HUES64 (cell line): ENCODE measurements at regions not wholly inside any gene's neighbourhood (a gene's known extent, or its start where the extent isn't known, plus 50 kb on each side); places are given as distances from the start of the nearest gene placed in this dataset.

Experiments used
- H3K27ac ChIP-seq: 2 replicates; pipeline ENCODE4 v1.7.0; 2013; ENCODE audit warnings: low read depth, low read length, inconsistent platforms
- H3K27me3 ChIP-seq: 2 replicates; pipeline ENCODE4 v1.6.1; 2013; ENCODE audit warnings: mild to moderate bottlenecking, low read length; ENCODE audit not compliant: insufficient read depth
- H3K36me3 ChIP-seq: 2 replicates; pipeline ENCODE4 v1.6.1; 2013; ENCODE audit warnings: mild to moderate bottlenecking, low read length; ENCODE audit not compliant: insufficient read depth
- H3K4me1 ChIP-seq: 2 replicates; pipeline ENCODE4 v1.6.1; 2013; ENCODE audit warnings: mild to moderate bottlenecking, low read length, moderate library complexity; ENCODE audit not compliant: insufficient read depth
- H3K4me3 ChIP-seq: 2 replicates; pipeline ENCODE4 v1.5.1; 2013; ENCODE audit warnings: mild to moderate bottlenecking, low read length, moderate library complexity
- H3K9ac ChIP-seq: 2 replicates; pipeline ENCODE4 v1.6.1; 2013; ENCODE audit warnings: mild to moderate bottlenecking, low read depth, low read length
- H3K9me3 ChIP-seq: 2 replicates; pipeline ENCODE4 v1.6.1; 2013; ENCODE audit warnings: low read depth, low read length; ENCODE audit not compliant: insufficient read depth
- WGBS: fragments of 150-250, 120-280 bp; methylation state at CpG from one replicate; pipeline ENCODE4 v1.1.7; 2013; ENCODE audit warnings: missing lambda C conversion rate; 5-methylcytosine and 5-hydroxymethylcytosine counted together

GRCh38 chr11:134636071-134636470 is 224.0 kb upstream of the B3GAT1 start:
- Histone ChIP-seq H3K4me3 (no peak overlapping the region), H3K27me3 (no peaks in the 10 kb centered on the region), H3K36me3 (no peaks in the 10 kb centered on the region), H3K27ac (no peak overlapping the region), H3K4me1 (no peaks in the 10 kb centered on the region), H3K9me3 (no peaks in the 10 kb centered on the region), H3K9ac (no peak overlapping the region)
- 92% methylated on average over 12 of the region's 12 CpGs for WGBS

- Histone ChIP-seq H3K36me3 (no peaks in the 10 kb centered on the region), H3K27ac (no peak overlapping the region), H3K9me3 (no peaks in the 10 kb centered on the region), H3K4me1 (no peaks in the 10 kb centered on the region), H3K4me3 (no peak overlapping the region), H3K9ac (no peak overlapping the region), H3K27me3 (no peaks in the 10 kb centered on the region)
- 89% methylated on average over 22 of the region's 22 CpGs for WGBS
Measured at GRCh38 chr11:134634897-134635831, 223.1 kb upstream of the B3GAT1 start.

DNA sequence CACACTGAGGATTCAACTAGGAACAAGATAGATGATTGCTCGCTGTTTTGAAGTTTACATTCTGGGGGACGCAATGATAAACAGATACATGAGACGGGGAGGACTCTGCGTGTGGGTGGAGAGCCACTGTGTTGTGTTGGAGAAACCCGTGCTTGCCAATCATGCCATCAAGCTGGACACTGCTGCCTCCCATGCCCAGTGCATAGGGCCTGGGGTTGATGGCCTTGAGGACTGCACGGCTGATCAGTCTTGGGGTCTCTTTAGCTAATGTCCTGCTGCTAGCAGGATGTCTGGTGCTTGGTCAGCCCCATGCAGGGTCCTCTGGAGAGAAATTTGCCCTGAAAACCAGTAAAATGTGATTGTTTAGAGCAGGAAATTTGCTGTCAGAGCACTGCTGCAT is 221.2 kb upstream of the B3GAT1 start:
- Histone ChIP-seq H3K9me3 (no peaks in the 10 kb centered on the region), H3K4me3 (no peak overlapping the region), H3K9ac (no peak overlapping the region), H3K27ac (no peak overlapping the region), H3K36me3 (no peaks in the 10 kb centered on the region), H3K27me3 (no peaks in the 10 kb centered on the region), H3K4me1 (no peaks in the 10 kb centered on the region)
- WGBS: 95% methylated on average over 6 of the region's 6 CpGs

- H3K9me3 ChIP-seq: no peaks in the 10 kb centered on the region
- 77% methylated on average over 16 of the region's 16 CpGs for WGBS
- H3K27ac ChIP-seq: no peak overlapping the region
- no peak overlapping the region for H3K4me3 ChIP-seq
- no peaks in the 10 kb centered on the region for H3K36me3 ChIP-seq
- H3K27me3 ChIP-seq: no peaks in the 10 kb centered on the region
- H3K4me1 ChIP-seq: no peaks in the 10 kb centered on the region
- H3K9ac ChIP-seq: no peak overlapping the region
Measured at GRCh38 chr11:134632347-134633119, 220.5 kb upstream of the B3GAT1 start.

DNA sequence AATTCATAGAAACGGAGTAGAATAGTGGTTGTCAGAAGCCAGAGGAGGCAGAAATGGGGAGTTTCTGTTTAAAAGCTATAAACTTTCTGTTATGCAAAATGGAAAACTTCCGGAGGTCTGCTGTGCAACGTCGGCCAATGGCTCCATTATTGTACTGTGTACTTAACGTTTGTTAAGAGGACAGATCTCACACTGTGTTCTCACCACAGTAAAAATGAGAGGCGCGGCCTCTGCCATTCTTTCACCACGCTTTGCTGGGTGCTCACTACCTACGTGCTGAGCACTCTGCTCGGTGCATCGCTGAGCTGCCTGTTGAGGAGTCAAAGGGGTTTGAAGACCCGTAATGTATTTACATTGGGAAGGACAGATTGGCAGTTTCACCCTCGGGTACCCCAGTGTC is 218.8 kb upstream of the B3GAT1 start:
- Histone ChIP-seq H3K9me3 (no peaks in the 10 kb centered on the region), H3K4me1 (no peaks in the 10 kb centered on the region), H3K27me3 (no peaks in the 10 kb centered on the region), H3K4me3 (no peak overlapping the region), H3K36me3 (no peaks in the 10 kb centered on the region), H3K27ac (no peak overlapping the region), H3K9ac (no peak overlapping the region)
- WGBS: 81% methylated on average over 13 of the region's 13 CpGs

DNA sequence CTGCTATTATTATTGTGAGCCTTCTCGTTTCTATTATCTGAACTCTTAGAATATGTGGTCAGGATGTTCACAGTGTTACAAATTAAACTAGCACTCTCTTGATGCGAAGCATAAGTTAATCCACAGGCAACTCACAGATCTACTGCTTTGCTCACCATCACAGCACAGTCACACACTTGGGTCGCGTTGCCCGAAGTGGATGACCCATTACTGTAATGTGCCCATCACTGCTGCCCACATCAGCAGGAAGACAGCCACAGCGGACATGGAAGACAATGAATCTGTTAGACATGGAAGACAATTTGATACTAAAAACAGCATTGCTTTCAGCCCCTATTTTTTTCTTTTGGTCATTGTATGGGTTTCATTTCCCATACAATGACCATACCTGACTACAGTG is 216.4 kb upstream of the B3GAT1 start:
- Histone ChIP-seq H3K4me3 (no peak overlapping the region), H3K9ac (no peak overlapping the region), H3K4me1 (no peaks in the 10 kb centered on the region), H3K27ac (no peak overlapping the region), H3K36me3 (no peaks in the 10 kb centered on the region), H3K27me3 (no peaks in the 10 kb centered on the region), H3K9me3 (no peaks in the 10 kb centered on the region)
- WGBS: 90% methylated on average over 6 of the region's 6 CpGs

DNA sequence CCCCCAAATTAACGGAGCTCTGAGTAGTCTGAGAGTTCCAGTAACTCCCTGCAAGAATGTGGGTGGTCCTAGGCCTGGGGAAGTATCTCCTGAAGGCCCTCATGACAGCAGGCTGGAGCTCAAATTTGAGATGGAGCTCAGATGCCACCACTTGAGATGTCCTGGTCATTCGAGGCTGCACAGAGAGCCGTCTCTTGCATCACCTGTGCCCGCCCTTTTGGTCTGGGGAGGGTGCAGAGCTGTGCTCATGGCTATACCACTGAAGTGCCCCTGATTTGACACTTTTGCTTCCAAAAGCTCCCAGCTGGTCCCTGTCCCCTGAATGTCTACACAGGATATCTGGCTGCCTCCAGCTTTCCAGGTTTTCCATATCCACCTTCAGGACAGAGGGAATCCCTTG is 214.0 kb upstream of the B3GAT1 start:
- Histone ChIP-seq H3K9ac (no peak overlapping the region), H3K27me3 (no peaks in the 10 kb centered on the region), H3K36me3 (no peaks in the 10 kb centered on the region), H3K4me1 (no peaks in the 10 kb centered on the region), H3K4me3 (no peak overlapping the region), H3K9me3 (no peaks in the 10 kb centered on the region), H3K27ac (no peak overlapping the region)
- WGBS: 95% methylated on average over 4 of the region's 4 CpGs

DNA sequence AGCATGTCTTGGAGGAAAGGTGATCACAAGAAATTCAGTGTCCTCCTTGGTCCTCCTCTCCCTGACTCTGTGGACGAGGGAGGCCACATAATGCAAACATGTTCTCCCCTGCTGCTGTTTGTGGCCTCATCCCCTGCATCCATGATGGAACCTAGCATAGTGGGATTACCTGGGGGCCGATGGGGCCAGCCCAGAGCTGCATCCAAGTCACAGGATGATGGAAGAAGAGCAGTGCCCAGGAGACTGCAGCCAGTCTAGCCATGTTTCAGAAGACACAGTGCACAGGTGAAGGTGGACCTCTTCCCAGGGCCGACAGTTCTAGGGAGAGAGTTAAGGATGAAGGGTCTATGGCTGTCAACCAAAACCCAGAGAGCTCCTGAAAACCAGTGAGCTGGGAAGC is 213.6 kb upstream of the B3GAT1 start:
- Histone ChIP-seq H3K9me3 (no peaks in the 10 kb centered on the region), H3K36me3 (no peaks in the 10 kb centered on the region), H3K4me3 (no peak overlapping the region), H3K27me3 (no peaks in the 10 kb centered on the region), H3K4me1 (no peaks in the 10 kb centered on the region), H3K9ac (no peak overlapping the region), H3K27ac (no peak overlapping the region)
- 92% methylated on average over 3 of the region's 3 CpGs for WGBS

- Histone ChIP-seq H3K27me3 (no peaks in the 10 kb centered on the region), H3K4me3 (no peak overlapping the region), H3K27ac (no peak overlapping the region), H3K9ac (no peak overlapping the region), H3K4me1 (no peaks in the 10 kb centered on the region), H3K9me3 (no peaks in the 10 kb centered on the region), H3K36me3 (no peaks in the 10 kb centered on the region)
- 94% methylated on average over 3 of the region's 3 CpGs for WGBS
Measured at GRCh38 chr11:134625151-134625550, 213.1 kb upstream of the B3GAT1 start.

DNA sequence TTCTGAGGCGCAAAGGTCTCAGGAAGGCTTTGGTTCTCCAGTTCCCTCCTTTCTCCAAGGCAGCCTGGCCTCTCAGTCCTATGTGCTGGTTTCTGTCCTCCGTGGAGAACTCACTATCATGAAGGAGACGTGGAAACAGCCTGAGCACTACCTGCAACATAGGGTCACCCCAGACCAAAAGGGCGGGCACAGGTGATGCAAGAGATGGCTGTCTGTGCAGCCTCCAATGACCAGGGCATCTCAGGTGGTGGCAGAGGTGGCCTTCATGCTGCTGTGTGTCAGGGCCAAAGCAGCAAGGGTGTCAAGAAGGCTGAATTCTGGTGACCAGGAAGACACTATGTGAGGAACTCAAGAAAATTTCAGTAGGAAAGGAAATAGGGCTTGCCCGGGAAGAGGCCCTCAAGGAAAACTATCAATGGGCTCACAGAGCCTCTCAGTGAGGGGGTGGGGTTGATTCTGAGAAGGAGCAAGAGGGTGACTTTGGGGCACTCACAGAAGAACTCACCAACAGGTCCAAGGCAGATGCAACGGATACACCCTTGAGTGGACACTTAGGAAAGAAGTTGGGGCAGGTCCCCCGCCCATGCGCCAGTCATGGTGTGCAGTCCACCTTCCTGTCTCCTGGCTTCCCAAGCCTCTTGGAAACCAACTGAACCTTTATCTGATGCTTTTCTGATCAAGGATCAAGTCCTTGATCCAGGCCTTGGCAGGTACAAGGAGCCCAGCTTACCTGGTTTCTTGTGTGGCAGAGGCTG is 212.3 kb upstream of the B3GAT1 start:
- Histone ChIP-seq H3K4me1 (no peaks in the 10 kb centered on the region), H3K4me3 (no peak overlapping the region), H3K27me3 (no peaks in the 10 kb centered on the region), H3K27ac (no peak overlapping the region), H3K9ac (no peak overlapping the region), H3K36me3 (no peaks in the 10 kb centered on the region), H3K9me3 (no peaks in the 10 kb centered on the region)
- 87% methylated on average over 8 of the region's 8 CpGs for WGBS

- WGBS: 96% methylated on average over 5 of the region's 5 CpGs
- H3K36me3 ChIP-seq: no peaks in the 10 kb centered on the region
- no peak overlapping the region for H3K4me3 ChIP-seq
- no peaks in the 10 kb centered on the region for H3K4me1 ChIP-seq
- H3K9ac ChIP-seq: no peak overlapping the region
- no peaks in the 10 kb centered on the region for H3K9me3 ChIP-seq
- H3K27ac ChIP-seq: no peak overlapping the region
- H3K27me3 ChIP-seq: no peaks in the 10 kb centered on the region
Measured at GRCh38 chr11:134623711-134624110, 211.7 kb upstream of the B3GAT1 start.
